GM23338 (cell line): ENCODE measurements at regions not wholly inside any gene's neighbourhood (a gene's known extent, or its start where the extent isn't known, plus 50 kb on each side); places are given as distances from the start of the nearest gene placed in this dataset.

Experiments used
- ATAC-seq: fragments of 200-7000 bp; cut with Tn5 transposase; 3 replicates; pipeline ENCODE4 v1.9.1; 2020
- DNase-seq: peaks from one replicate; pipeline ENCODE4 v3.0.0-alpha.2; 2015; ENCODE audit warnings: low spot score
- H2AFZ ChIP-seq: fragments of 200-600 bp; sonication (generic); 2 replicates; pipeline ENCODE4 v1.8.0; 2016; ENCODE audit warnings: antibody characterized with exemption, mild to moderate bottlenecking, moderate library complexity
- H3F3A ChIP-seq: fragments of 200-600 bp; sonication (generic); replicated peaks from 2 replicates; pipeline ENCODE4 v1.8.0; 2017; ENCODE audit warnings: antibody characterized with exemption, mixed run types, low read depth
- H3K27ac ChIP-seq: fragments of 200-600 bp; sonication (generic); 2 replicates; pipeline ENCODE4 v1.6.1; 2016; ENCODE audit warnings: low read depth
- H3K27me3 ChIP-seq: fragments of 200-600 bp; sonication (generic); 2 replicates; pipeline ENCODE4 v1.8.0; 2016; ENCODE audit warnings: mild to moderate bottlenecking, mixed run types, moderate library complexity; ENCODE audit not compliant: insufficient read depth
- H3K36me3 ChIP-seq: fragments of 200-600 bp; sonication (generic); 2 replicates; pipeline ENCODE4 v1.8.0; 2016; ENCODE audit warnings: mild to moderate bottlenecking; ENCODE audit not compliant: insufficient read depth
- H3K4me1 ChIP-seq: fragments of 200-600 bp; sonication (generic); 2 replicates; pipeline ENCODE4 v1.8.0; 2016; ENCODE audit warnings: mild to moderate bottlenecking, moderate library complexity; ENCODE audit not compliant: insufficient read depth
- H3K4me2 ChIP-seq: fragments of 200-600 bp; sonication (generic); 2 replicates; pipeline ENCODE4 v1.7.1; 2017; ENCODE audit warnings: mixed run types
- H3K4me3 ChIP-seq: fragments of 200-600 bp; sonication (generic); 2 replicates; pipeline ENCODE4 v1.6.1; 2016; ENCODE audit warnings: mixed run types
- H3K79me2 ChIP-seq: fragments of 200-600 bp; sonication (generic); replicated peaks from 2 replicates; pipeline ENCODE4 v1.8.0; 2017; ENCODE audit warnings: mild to moderate bottlenecking; ENCODE audit not compliant: insufficient read depth
- H3K9me2 ChIP-seq: fragments of 200-600 bp; sonication (generic); 2 replicates; pipeline ENCODE4 v1.8.0; 2017; ENCODE audit not compliant: insufficient read depth
- H4K20me1 ChIP-seq: fragments of 200-600 bp; sonication (generic); replicated peaks from 2 replicates; pipeline ENCODE4 v1.8.0; 2017; ENCODE audit warnings: mild to moderate bottlenecking; ENCODE audit not compliant: insufficient read depth
- H3K27ac Mint-ChIP-seq: 2 replicates; pipeline ENCODE4 v1.8.0; 2020; ENCODE audit warnings: inconsistent platforms, mild to moderate bottlenecking, moderate library complexity, mixed read lengths
- H3K27me3 Mint-ChIP-seq: 3 replicates; pipeline ENCODE4 v1.8.0; 2022; ENCODE audit warnings: low read depth, mild to moderate bottlenecking, moderate library complexity, mixed read lengths, inconsistent platforms; ENCODE audit not compliant: insufficient read depth, poor library complexity
- H3K36me3 Mint-ChIP-seq: 3 replicates; pipeline ENCODE4 v1.8.0; 2021; ENCODE audit warnings: low read depth, mild to moderate bottlenecking, inconsistent platforms, moderate library complexity, mixed read lengths
- H3K4me1 Mint-ChIP-seq: 3 replicates; pipeline ENCODE4 v1.8.0; 2020; ENCODE audit warnings: mild to moderate bottlenecking, inconsistent platforms, mixed read lengths
- H3K4me3 Mint-ChIP-seq: 3 replicates; pipeline ENCODE4 v1.8.0; 2021; ENCODE audit warnings: moderate library complexity, mild to moderate bottlenecking, inconsistent platforms, mixed read lengths
- H3K9me3 Mint-ChIP-seq: 3 replicates; pipeline ENCODE4 v1.8.0; 2020; ENCODE audit warnings: moderate library complexity, mild to moderate bottlenecking, inconsistent platforms, mixed read lengths
- CREB1 ChIP-seq: fragments of 250-450 bp; sonication (Bioruptor Pico); IDR thresholded peaks from 2 replicates; pipeline ENCODE4 v1.5.0; 2020; ENCODE audit warnings: low read depth, mild to moderate bottlenecking, moderate library complexity
- CTCF ChIP-seq, 2 experiments: fragments of 200-600 bp in 1 of 2; sonication (generic) in 1 of 2; conservative IDR thresholded peaks; 2 replicates each; pipeline versions ENCODE4 v1.5.1 to v1.6.1; 2016 to 2017; ENCODE audit warnings: antibody characterized with exemption in 2 of 2, low read depth in 2 of 2, mild to moderate bottlenecking in 2 of 2, moderate library complexity in 1 of 2
- EZH2 ChIP-seq: fragments of 200-600 bp; sonication (generic); IDR thresholded peaks from one replicate; pipeline ENCODE4 v1.8.0; 2017; ENCODE audit warnings: antibody characterized with exemption, mild to moderate bottlenecking, low read depth; ENCODE audit not compliant: unreplicated experiment
- EZH2phosphoT487 ChIP-seq: fragments of 200-600 bp; sonication (generic); IDR thresholded peaks from one replicate; pipeline ENCODE4 v1.8.1; 2018; ENCODE audit warnings: antibody characterized with exemption; ENCODE audit not compliant: unreplicated experiment
- NANOG ChIP-seq: IDR thresholded peaks from 2 replicates; pipeline ENCODE4 v1.6.1; 2016; ENCODE audit warnings: antibody characterized with exemption, borderline replicate concordance
- REST ChIP-seq: IDR thresholded peaks from one replicate; pipeline ENCODE4 v1.6.1; 2018; ENCODE audit warnings: antibody characterized with exemption; ENCODE audit not compliant: unreplicated experiment
- STAT1 ChIP-seq: IDR thresholded peaks from one replicate; pipeline ENCODE4 v1.6.1; 2016; ENCODE audit warnings: antibody characterized with exemption; ENCODE audit not compliant: unreplicated experiment
- ZNF114 ChIP-seq: fragments of 250-450 bp; sonication (Bioruptor Pico); IDR thresholded peaks from 2 replicates; pipeline ENCODE4 v1.5.0; 2020; ENCODE audit warnings: mild to moderate bottlenecking, moderate library complexity
- ZNF462 ChIP-seq: fragments of 250-450 bp; sonication (Bioruptor Pico); IDR thresholded peaks from 2 replicates; pipeline ENCODE4 v1.5.0; 2020; ENCODE audit warnings: mild to moderate bottlenecking, moderate library complexity

GRCh38 chr5:173547579-173547978, 68.9 kb downstream of the BOD1 start:
- Histone ChIP-seq H3K4me2 (no peak overlapping the region), H3K36me3 (no peaks in the 10 kb centered on the region), H2AFZ (no peak overlapping the region), H3K4me1 (no peaks in the 10 kb centered on the region), H3K79me2 (no peaks in the 10 kb centered on the region), H3K27me3 (no peaks in the 10 kb centered on the region), H3K9me2 (peaks cover 5% of the 10 kb centered on the region; the same call in 1 of the 2 replicates), H4K20me1 (no peaks in the 10 kb centered on the region), H3F3A (no peaks in the 10 kb centered on the region), H3K4me3 (no peak overlapping the region), H3K27ac (no peak overlapping the region)
- Mint-ChIP-seq H3K36me3 (no peaks in the 10 kb centered on the region), H3K4me3 (no peak overlapping the region), H3K27me3 (peaks cover 3% of the 10 kb centered on the region), H3K4me1 (no peaks in the 10 kb centered on the region), H3K9me3 (no peaks in the 10 kb centered on the region; the same call in 2 of the 3 replicates), H3K27ac (no peak overlapping the region)
- DNase-seq (no peak), ATAC-seq (no peak)
- TF ChIP-seq EZH2phosphoT487 (no peak), CREB1 (no peak)

GRCh38 chr5:173542964-173543363, 73.5 kb downstream of the BOD1 start:
- H3K4me3 Mint-ChIP-seq, result no peak overlapping the region
- Histone ChIP-seq H3K27ac (no peak overlapping the region), H3K4me1 (no peaks in the 10 kb centered on the region), H3K36me3 (no peaks in the 10 kb centered on the region), H3K79me2 (no peaks in the 10 kb centered on the region), H4K20me1 (no peaks in the 10 kb centered on the region), H3F3A (no peaks in the 10 kb centered on the region), H2AFZ (no peak overlapping the region), H3K9me2 (no peaks in the 10 kb centered on the region; the same call in 1 of the 2 replicates), H3K27me3 (no peaks in the 10 kb centered on the region), H3K4me2 (no peak overlapping the region), H3K4me3 (no peak overlapping the region)
- H3K4me1 Mint-ChIP-seq, result no peaks in the 10 kb centered on the region
- peaks cover 2% of the 10 kb centered on the region for H3K27me3 Mint-ChIP-seq
- TF ChIP-seq EZH2 (no peak), ZNF114 (CRISPR knock-in tag) (no peak), REST (no peak), STAT1 (no peak), CTCF (conservative IDR thresholded peaks at IDR 0.05; ENCODE audit: low read depth in 2 of 2) (no peak), ZNF462 (CRISPR knock-in tag) (no peak), NANOG (no peak)
- DNase-seq, result no peak
- H3K9me3 Mint-ChIP-seq, result no peaks in the 10 kb centered on the region; the same call in 2 of the 3 replicates
- no peak for ATAC-seq
- no peaks in the 10 kb centered on the region for H3K36me3 Mint-ChIP-seq
- no peak overlapping the region for H3K27ac Mint-ChIP-seq
